ENCODE measurements at regions not wholly inside any gene's neighbourhood (a gene's known extent, or its start where the extent isn't known, plus 50 kb on each side); places are given as distances from the start of the nearest gene placed in this dataset.
"Not testable (repeated sequence)": the region's sequence is repeated elsewhere in the genome, so short reads cannot be mapped to it uniquely, and the experiment has no call there.

DNA sequence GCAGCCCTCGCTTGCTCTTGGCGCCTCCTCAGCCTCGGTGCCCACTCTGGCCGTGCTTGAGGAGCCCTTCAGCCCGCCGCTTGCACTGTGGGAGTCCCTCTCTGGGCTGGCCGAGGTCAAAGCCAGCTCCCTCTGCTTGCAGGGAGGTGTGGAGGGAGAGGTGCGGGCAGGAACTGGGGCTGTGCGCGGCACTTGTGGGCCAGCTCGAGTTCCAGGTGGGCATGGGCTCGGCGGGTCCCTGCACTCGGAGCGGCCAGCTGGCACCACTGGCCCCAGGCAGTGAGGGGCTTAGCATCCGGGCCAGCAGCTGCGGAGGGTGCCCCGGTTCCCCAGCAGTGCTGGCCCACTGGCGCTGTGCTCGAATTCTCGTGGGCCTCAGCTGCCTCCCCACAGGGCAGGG, 152.1 kb upstream of the SEMA3C start:
- DNase-seq (ENCODE audit: extremely low read depth in 1 of 11, low read depth in 9 of 11, low spot score in 4 of 11), result no peak

DNA sequence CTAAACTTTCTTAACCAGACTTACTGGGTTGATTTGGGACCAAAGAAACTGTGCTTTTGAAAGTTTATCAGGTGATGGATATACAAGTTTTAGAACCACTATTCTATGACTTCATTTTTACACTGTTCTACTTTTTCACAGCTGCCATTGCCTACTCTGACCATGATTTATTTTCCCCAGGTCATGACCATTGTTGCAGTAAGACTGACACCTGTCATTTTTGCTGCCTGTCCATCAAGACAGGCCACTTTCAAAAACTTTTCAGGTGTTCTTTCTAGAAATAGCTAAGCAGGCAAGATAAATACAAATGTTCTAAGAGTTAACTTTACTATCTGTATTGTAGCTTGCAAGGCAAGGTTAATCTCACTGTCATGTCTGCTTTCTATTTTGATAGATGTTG, 147.9 kb upstream of the SEMA3C start:
- no peak for DNase-seq (ENCODE audit: extremely low read depth in 1 of 11, low read depth in 9 of 11, low spot score in 4 of 11)

GRCh38 chr7:81064426-81064825, 145.6 kb upstream of the SEMA3C start:
- DNase-seq (ENCODE audit: extremely low read depth in 1 of 11, low read depth in 9 of 11, low spot score in 4 of 11), result no peak

DNA sequence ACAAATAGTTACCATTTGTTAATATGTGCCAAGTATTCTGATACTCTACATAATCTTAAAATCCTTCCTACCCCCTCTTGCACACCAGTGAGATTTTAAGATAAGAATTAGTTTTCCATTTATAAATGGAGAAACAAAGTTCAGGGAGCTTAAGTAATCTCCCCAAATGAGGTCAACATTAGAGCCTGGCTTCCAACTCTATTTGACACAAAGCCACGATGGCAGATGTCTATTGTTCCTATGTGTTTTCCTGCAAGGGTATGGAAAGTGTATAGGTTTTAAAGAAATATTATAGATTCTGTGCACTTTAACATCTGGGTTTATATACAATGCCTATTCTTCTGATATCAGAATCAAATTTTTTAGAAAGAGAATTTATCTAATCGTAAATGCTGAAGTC, 143.9 kb upstream of the SEMA3C start:
- DNase-seq (ENCODE audit: extremely low read depth in 1 of 11, low read depth in 9 of 11, low spot score in 4 of 11), result no peak

DNA sequence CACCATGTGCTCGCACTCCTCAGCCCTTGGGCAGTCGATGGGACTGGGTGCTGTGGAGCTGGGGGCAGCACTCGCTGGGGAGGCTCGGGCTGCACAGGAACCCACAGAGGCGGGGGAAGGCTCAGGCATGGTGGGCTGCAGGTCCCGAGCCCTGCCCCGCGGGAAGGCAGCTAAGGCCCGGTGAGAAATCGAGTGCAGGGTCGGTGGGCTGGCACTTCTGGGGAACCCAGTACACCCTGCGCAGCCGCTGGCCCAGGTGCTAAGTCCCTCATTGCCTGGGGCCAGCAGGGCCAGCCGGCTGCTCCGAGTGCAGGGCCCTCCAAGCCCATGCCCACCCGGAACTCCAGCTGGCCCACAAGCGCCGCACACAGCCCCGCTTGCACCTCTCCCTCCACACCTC, 138.6 kb upstream of the SEMA3C start:
- not testable (repeated sequence) for DNase-seq (ENCODE audit: extremely low read depth in 1 of 11, low read depth in 9 of 11, low spot score in 4 of 11)

DNA sequence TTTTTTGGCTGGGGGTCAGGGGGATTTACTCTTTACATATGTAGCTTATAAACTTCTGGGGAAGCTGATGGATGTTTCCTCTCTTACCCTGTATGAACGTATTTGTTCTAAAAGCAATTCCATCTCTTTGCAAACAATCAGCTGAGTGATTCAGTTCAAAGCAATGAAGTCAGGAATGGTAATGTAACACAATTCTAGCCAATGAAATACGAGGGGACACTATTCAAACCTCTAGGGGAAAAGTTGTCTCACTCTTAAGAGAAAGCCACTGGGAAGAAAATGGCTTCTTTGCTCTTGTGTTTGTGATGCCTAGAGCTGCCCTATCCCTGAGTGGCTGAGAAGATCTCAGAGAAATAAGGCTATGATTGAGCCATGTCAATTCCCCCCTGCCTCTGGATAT, 134.8 kb upstream of the SEMA3C start:
- DNase-seq (ENCODE audit: extremely low read depth in 1 of 11, low read depth in 9 of 11, low spot score in 4 of 11), result no peak

DNA sequence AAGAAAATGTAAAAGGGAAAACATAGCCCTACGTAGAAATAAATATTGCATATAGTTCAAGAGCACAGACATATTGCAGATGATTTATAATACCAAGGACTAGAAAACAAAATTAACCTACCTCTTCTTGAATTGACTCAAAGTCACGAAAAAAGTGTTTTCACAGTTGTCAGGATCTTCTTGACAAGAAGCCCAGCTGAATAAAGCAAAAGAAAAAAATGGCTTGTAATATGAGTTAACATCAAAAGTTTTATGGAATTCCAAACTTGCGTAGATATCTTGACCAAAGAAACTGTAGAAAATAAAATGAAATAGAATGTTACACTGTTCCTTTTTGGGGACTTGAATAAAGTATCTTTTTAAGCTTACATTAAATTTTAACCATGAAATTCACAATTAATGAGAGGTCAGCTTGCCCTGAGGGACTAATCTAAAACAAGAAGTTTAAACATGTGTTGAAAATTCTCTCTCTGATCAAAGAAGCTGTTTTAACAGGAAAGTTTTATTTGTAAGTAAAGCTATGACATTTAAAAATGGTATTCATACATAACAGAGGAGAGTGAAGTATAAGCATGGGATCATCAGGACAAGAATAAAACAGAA, 133.1 kb upstream of the SEMA3C start:
- DNase-seq (ENCODE audit: extremely low read depth in 1 of 11, low read depth in 9 of 11, low spot score in 4 of 11), result no peak

- DNase-seq (ENCODE audit: extremely low read depth in 1 of 11, low read depth in 9 of 11, low spot score in 4 of 11), result no peak
Measured at GRCh38 chr7:81045491-81046030, 126.7 kb upstream of the SEMA3C start.

DNA sequence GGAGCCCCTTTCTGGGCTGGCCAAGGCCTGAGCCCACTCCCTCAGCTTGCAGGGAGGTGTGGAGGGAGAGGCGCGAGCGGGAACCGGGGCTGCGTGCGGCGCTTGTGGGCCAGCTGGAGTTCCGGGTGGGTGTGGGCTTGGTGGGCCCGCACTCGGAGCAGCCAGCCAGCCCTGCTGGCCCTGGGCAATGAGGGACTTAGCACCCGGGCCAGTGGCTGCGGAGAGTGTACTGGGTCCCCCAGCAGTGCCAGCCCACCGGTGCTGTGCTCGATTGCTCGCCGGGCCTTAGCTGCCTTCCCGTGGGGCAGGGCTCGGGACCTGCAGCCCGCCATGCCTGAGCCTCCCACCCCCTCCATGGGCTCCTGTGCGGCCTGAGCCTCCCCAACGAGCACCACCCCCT, 123.8 kb upstream of the SEMA3C start:
- DNase-seq (ENCODE audit: extremely low read depth in 1 of 11, low read depth in 9 of 11, low spot score in 4 of 11), result not testable (repeated sequence)

DNA sequence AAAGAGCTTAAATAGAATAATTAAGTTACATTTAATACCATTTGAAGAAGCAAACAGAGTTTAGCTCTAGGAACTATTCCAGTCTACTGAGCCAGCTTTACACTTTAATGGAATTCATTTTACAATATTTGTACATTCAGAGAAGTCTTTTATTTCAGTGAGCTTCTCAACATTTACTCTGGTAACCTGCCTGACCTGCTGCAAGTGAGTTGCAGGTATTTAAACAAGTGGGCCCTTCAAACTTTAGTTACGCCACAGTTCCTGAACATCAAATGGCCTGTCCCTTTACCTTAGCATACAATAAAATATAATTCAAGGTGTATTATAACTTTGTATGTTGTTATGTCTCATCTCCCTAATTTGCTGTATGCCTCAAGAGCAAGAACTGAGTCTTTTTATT, 121.6 kb upstream of the SEMA3C start:
- DNase-seq (ENCODE audit: extremely low read depth in 1 of 11, low read depth in 9 of 11, low spot score in 4 of 11), result no peak

DNA sequence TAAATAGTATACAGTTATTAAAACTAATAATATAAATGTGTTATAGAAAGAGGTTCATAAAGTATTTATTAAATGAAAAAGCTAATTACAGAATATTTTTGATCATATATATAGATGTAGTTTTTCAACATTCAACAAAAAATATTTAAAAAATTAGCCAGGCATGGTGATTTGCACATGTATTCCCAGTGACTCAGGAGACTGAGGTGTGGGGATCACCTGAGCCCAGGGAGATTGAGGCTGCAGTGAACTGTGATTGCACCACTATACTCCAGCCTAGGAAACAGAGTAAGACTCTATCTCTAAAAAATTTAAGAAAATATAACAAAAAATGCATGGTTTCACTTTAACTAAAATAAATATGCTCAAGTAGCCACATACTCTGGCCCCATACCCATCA, 118.0 kb upstream of the SEMA3C start:
- DNase-seq (ENCODE audit: extremely low read depth in 1 of 11, low read depth in 9 of 11, low spot score in 4 of 11), result no peak

DNA sequence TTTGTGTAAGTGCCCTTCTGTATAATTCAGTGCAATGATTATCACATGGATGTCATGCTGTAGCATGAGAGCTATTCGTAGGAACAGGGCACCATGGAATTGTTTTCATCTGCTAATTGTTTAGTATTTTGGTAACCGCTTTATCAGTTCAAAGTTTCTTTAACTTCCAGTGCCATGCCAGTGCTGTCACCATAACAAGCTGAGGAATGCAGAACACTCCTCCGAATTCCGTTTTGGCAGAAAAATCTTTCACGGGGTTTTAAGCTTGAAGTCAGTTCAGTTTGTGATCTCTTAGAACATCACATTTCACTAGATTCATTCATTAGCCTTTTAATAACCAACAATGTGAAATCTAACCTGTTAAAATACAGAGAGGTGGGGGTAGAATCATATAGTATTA, 117.2 kb upstream of the SEMA3C start:
- DNase-seq (ENCODE audit: extremely low read depth in 1 of 11, low read depth in 9 of 11, low spot score in 4 of 11), result peak in 1 of 11 donors; percentile 4

DNA sequence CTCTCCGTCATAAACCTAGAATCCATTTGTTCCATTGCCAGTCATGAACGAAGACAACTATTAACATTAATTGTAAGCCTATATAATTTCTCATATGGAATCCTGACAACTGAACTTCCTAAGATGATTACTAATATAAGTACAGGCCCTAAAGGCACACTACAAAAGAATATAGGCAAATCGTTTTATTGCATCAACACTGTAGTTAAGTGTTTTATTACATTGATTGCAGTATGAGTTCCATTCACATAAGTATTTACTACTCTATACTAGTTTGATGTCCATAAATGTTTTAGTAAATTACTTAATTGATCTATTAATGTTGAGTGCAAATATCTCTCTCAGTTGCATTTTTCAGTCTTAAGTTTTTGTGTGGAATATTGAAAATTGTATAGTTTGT, 113.1 kb upstream of the SEMA3C start:
- DNase-seq (ENCODE audit: extremely low read depth in 1 of 11, low read depth in 9 of 11, low spot score in 4 of 11), result no peak

GRCh38 chr7:81031243-81031642, 112.4 kb upstream of the SEMA3C start:
- DNase-seq (ENCODE audit: extremely low read depth in 1 of 11, low read depth in 9 of 11, low spot score in 4 of 11), result no peak

DNA sequence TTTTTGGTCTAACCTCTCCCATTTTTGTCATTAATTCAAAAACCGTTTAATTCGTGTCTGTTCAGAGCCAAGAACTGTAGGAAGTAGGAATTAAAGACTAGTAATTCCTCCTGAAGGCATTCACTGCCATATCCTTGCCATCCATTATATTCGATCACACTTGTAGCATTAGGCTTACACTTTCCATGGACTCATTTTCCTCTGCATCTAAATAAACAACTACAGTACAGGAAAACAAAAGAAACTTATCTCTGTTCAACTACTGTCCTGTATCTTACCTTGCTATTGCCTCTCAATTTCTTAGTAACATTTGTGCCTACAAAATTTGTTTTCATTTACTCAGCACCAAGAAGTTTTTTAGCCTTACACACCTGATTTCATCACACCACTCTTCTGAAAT, 111.6 kb upstream of the SEMA3C start:
- no peak for DNase-seq (ENCODE audit: extremely low read depth in 1 of 11, low read depth in 9 of 11, low spot score in 4 of 11)

- DNase-seq (ENCODE audit: extremely low read depth in 1 of 11, low read depth in 9 of 11, low spot score in 4 of 11), result no peak
Measured at GRCh38 chr7:81029511-81029910, 110.7 kb upstream of the SEMA3C start.

- no peak for DNase-seq (ENCODE audit: extremely low read depth in 1 of 11, low read depth in 9 of 11, low spot score in 4 of 11)
Measured at GRCh38 chr7:81025360-81025759, 106.5 kb upstream of the SEMA3C start.

- no peak for DNase-seq (ENCODE audit: extremely low read depth in 1 of 11, low read depth in 9 of 11, low spot score in 4 of 11)
Measured at GRCh38 chr7:81014908-81015307, 96.1 kb upstream of the SEMA3C start.

GRCh38 chr7:81014266-81014665, 95.4 kb upstream of the SEMA3C start:
- no peak for DNase-seq (ENCODE audit: extremely low read depth in 1 of 11, low read depth in 9 of 11, low spot score in 4 of 11)

DNA sequence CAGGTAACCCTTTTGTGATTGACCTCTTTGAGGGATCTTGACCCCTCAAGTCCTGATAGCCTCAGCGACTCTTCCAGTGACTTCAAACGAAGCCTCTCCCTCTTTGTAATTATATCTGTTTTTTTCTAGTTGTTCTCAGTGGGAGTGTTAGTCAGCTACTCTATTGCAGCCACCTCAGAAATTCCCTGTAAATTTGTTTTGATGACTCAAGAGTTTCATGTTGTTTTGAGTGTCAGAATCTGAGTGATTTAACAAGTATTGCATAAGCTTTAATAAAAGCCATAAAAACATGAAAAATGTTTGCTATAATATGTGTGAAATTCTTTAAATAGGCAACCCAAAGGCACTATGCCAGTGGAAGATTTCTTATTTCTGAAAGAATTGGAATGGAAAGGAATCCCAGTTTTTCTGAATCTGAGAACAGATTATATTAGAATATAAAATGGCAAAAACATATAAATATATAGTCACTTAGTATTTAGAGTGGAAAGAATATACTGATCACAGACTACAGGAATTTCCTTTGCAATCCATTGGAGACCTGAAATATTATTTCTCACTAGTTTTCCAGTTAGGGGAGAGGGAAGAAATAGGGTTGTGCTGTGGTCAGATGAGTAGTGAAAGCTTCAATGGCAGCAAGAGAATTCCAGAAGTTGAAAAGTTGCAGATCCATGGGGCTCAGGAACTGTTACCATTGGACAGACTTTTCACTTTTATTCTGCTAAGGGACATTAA, 94.4 kb upstream of the SEMA3C start:
- DNase-seq (ENCODE audit: extremely low read depth in 1 of 11, low read depth in 9 of 11, low spot score in 4 of 11), result no peak

GRCh38 chr7:81008901-81009300, 90.0 kb upstream of the SEMA3C start:
- DNase-seq (ENCODE audit: extremely low read depth in 1 of 11, low read depth in 9 of 11, low spot score in 4 of 11), result no peak
